ENCODE measurements at regions not wholly inside any gene's neighbourhood (a gene's known extent, or its start where the extent isn't known, plus 50 kb on each side); places are given as distances from the start of the nearest gene placed in this dataset.
"Not testable (repeated sequence)": the region's sequence is repeated elsewhere in the genome, so short reads cannot be mapped to it uniquely, and the experiment has no call there.

- Histone ChIP-seq H3K27me3 (ENCODE audit: control insufficient read depth in 2 of 2, insufficient read depth in 1 of 2, low read length in 1 of 2) (no peaks in the 10 kb centered on the region), H3K4me1 (ENCODE audit: control insufficient read depth in 2 of 2, insufficient read depth in 2 of 2, low read length in 2 of 2) (no peaks in the 10 kb centered on the region), H3K36me3 (ENCODE audit: control insufficient read depth in 2 of 2, insufficient read depth in 2 of 2, low read length in 1 of 2) (no peaks in the 10 kb centered on the region), H3K4me3 (ENCODE audit: low read length in 2 of 2) (no peak overlapping the region), H3K27ac (ENCODE audit: low read depth in 1 of 2, low read length in 1 of 2) (no peak overlapping the region), H3K9me3 (ENCODE audit: control insufficient read depth in 2 of 2, insufficient read depth in 1 of 2, low read length in 1 of 2) (no peaks in the 10 kb centered on the region)
- WGBS = 72% methylated on average over 1 of the region's 1 CpG
- no peak for DNase-seq (ENCODE audit: low read depth in 6 of 9, low spot score in 9 of 9)
These were observed 176.3 kb downstream of the C12orf75 start for GRCh38 chr12:105506678-105507310.

GRCh38 chr12:105507311-105508038 is 177.0 kb downstream of the C12orf75 start:
- H3K4me1 ChIP-seq (ENCODE audit: control insufficient read depth in 2 of 2, insufficient read depth in 2 of 2, low read length in 2 of 2) = no peaks in the 10 kb centered on the region
- H3K36me3 ChIP-seq (ENCODE audit: control insufficient read depth in 2 of 2, insufficient read depth in 2 of 2, low read length in 1 of 2) = no peaks in the 10 kb centered on the region
- no peaks in the 10 kb centered on the region for H3K27me3 ChIP-seq (ENCODE audit: control insufficient read depth in 2 of 2, insufficient read depth in 1 of 2, low read length in 1 of 2)
- WGBS = 93% methylated on average over 10 of the region's 10 CpGs
- H3K9me3 ChIP-seq (ENCODE audit: control insufficient read depth in 2 of 2, insufficient read depth in 1 of 2, low read length in 1 of 2) = no peaks in the 10 kb centered on the region
- no peak overlapping the region for H3K27ac ChIP-seq (ENCODE audit: low read depth in 1 of 2, low read length in 1 of 2)
- no peak overlapping the region for H3K4me3 ChIP-seq (ENCODE audit: low read length in 2 of 2)
- DNase-seq (ENCODE audit: low read depth in 6 of 9, low spot score in 9 of 9) = no peak

GRCh38 chr12:105508096-105508495 is 177.6 kb downstream of the C12orf75 start:
- H3K27ac ChIP-seq (ENCODE audit: low read depth in 1 of 2, low read length in 1 of 2) = no peak overlapping the region
- H3K4me3 ChIP-seq (ENCODE audit: low read length in 2 of 2) = no peak overlapping the region
- no peaks in the 10 kb centered on the region for H3K4me1 ChIP-seq (ENCODE audit: control insufficient read depth in 2 of 2, insufficient read depth in 2 of 2, low read length in 2 of 2)
- H3K36me3 ChIP-seq (ENCODE audit: control insufficient read depth in 2 of 2, insufficient read depth in 2 of 2, low read length in 1 of 2) = no peaks in the 10 kb centered on the region
- no peaks in the 10 kb centered on the region for H3K9me3 ChIP-seq (ENCODE audit: control insufficient read depth in 2 of 2, insufficient read depth in 1 of 2, low read length in 1 of 2)
- no peak for DNase-seq (ENCODE audit: low read depth in 6 of 9, low spot score in 9 of 9)
- WGBS = 95% methylated on average over 3 of the region's 3 CpGs
- no peaks in the 10 kb centered on the region for H3K27me3 ChIP-seq (ENCODE audit: control insufficient read depth in 2 of 2, insufficient read depth in 1 of 2, low read length in 1 of 2)

- no peaks in the 10 kb centered on the region for H3K27me3 ChIP-seq (ENCODE audit: control insufficient read depth in 2 of 2, insufficient read depth in 1 of 2, low read length in 1 of 2)
- H3K27ac ChIP-seq (ENCODE audit: low read depth in 1 of 2, low read length in 1 of 2) = no peak overlapping the region
- no peak overlapping the region for H3K4me3 ChIP-seq (ENCODE audit: low read length in 2 of 2)
- WGBS = 72% methylated on average over 3 of the region's 3 CpGs
- no peak for DNase-seq (ENCODE audit: low read depth in 6 of 9, low spot score in 9 of 9)
- H3K9me3 ChIP-seq (ENCODE audit: control insufficient read depth in 2 of 2, insufficient read depth in 1 of 2, low read length in 1 of 2) = no peaks in the 10 kb centered on the region
- H3K36me3 ChIP-seq (ENCODE audit: control insufficient read depth in 2 of 2, insufficient read depth in 2 of 2, low read length in 1 of 2) = no peaks in the 10 kb centered on the region
- no peaks in the 10 kb centered on the region for H3K4me1 ChIP-seq (ENCODE audit: control insufficient read depth in 2 of 2, insufficient read depth in 2 of 2, low read length in 2 of 2)
These were observed 180.0 kb downstream of the C12orf75 start for GRCh38 chr12:105510526-105510925.

GRCh38 chr12:105512861-105513260 is 182.4 kb downstream of the C12orf75 start:
- H3K9me3 ChIP-seq (ENCODE audit: control insufficient read depth in 2 of 2, insufficient read depth in 1 of 2, low read length in 1 of 2); H3K4me3 ChIP-seq (ENCODE audit: low read length in 2 of 2); H3K36me3 ChIP-seq (ENCODE audit: control insufficient read depth in 2 of 2, insufficient read depth in 2 of 2, low read length in 1 of 2); H3K27ac ChIP-seq (ENCODE audit: low read depth in 1 of 2, low read length in 1 of 2); DNase-seq (ENCODE audit: low read depth in 6 of 9, low spot score in 9 of 9); H3K27me3 ChIP-seq (ENCODE audit: control insufficient read depth in 2 of 2, insufficient read depth in 1 of 2, low read length in 1 of 2); H3K4me1 ChIP-seq (ENCODE audit: control insufficient read depth in 2 of 2, insufficient read depth in 2 of 2, low read length in 2 of 2): not testable (repeated sequence)
- 78% methylated on average over 4 of the region's 4 CpGs for WGBS

GRCh38 chr12:105522166-105522825 is 191.8 kb downstream of the C12orf75 start:
- Histone ChIP-seq H3K9me3 (ENCODE audit: control insufficient read depth in 2 of 2, insufficient read depth in 1 of 2, low read length in 1 of 2) (no peaks in the 10 kb centered on the region), H3K36me3 (ENCODE audit: control insufficient read depth in 2 of 2, insufficient read depth in 2 of 2, low read length in 1 of 2) (no peaks in the 10 kb centered on the region), H3K4me3 (ENCODE audit: low read length in 2 of 2) (no peak overlapping the region), H3K27me3 (ENCODE audit: control insufficient read depth in 2 of 2, insufficient read depth in 1 of 2, low read length in 1 of 2) (no peaks in the 10 kb centered on the region), H3K27ac (ENCODE audit: low read depth in 1 of 2, low read length in 1 of 2) (no peak overlapping the region), H3K4me1 (ENCODE audit: control insufficient read depth in 2 of 2, insufficient read depth in 2 of 2, low read length in 2 of 2) (no peaks in the 10 kb centered on the region)
- WGBS = 93% methylated on average over 4 of the region's 4 CpGs
- no peak for DNase-seq (ENCODE audit: low read depth in 6 of 9, low spot score in 9 of 9)

GRCh38 chr12:105523164-105524057 is 192.9 kb downstream of the C12orf75 start:
- H3K27ac ChIP-seq (ENCODE audit: low read depth in 1 of 2, low read length in 1 of 2) = no peak overlapping the region
- H3K4me1 ChIP-seq (ENCODE audit: control insufficient read depth in 2 of 2, insufficient read depth in 2 of 2, low read length in 2 of 2) = no peaks in the 10 kb centered on the region
- no peak overlapping the region for H3K4me3 ChIP-seq (ENCODE audit: low read length in 2 of 2)
- no peaks in the 10 kb centered on the region for H3K27me3 ChIP-seq (ENCODE audit: control insufficient read depth in 2 of 2, insufficient read depth in 1 of 2, low read length in 1 of 2)
- WGBS = 67% methylated on average over 16 of the region's 16 CpGs
- no peak for DNase-seq (ENCODE audit: low read depth in 6 of 9, low spot score in 9 of 9)
- no peaks in the 10 kb centered on the region for H3K9me3 ChIP-seq (ENCODE audit: control insufficient read depth in 2 of 2, insufficient read depth in 1 of 2, low read length in 1 of 2)
- H3K36me3 ChIP-seq (ENCODE audit: control insufficient read depth in 2 of 2, insufficient read depth in 2 of 2, low read length in 1 of 2) = no peaks in the 10 kb centered on the region

GRCh38 chr12:105524961-105525360 is 194.5 kb downstream of the C12orf75 start:
- H3K4me1 ChIP-seq (ENCODE audit: control insufficient read depth in 2 of 2, insufficient read depth in 2 of 2, low read length in 2 of 2) = no peaks in the 10 kb centered on the region
- 46% methylated on average over 2 of the region's 2 CpGs for WGBS
- no peaks in the 10 kb centered on the region for H3K36me3 ChIP-seq (ENCODE audit: control insufficient read depth in 2 of 2, insufficient read depth in 2 of 2, low read length in 1 of 2)
- no peaks in the 10 kb centered on the region for H3K9me3 ChIP-seq (ENCODE audit: control insufficient read depth in 2 of 2, insufficient read depth in 1 of 2, low read length in 1 of 2)
- no peak overlapping the region for H3K27ac ChIP-seq (ENCODE audit: low read depth in 1 of 2, low read length in 1 of 2)
- no peak for DNase-seq (ENCODE audit: low read depth in 6 of 9, low spot score in 9 of 9)
- no peak overlapping the region for H3K4me3 ChIP-seq (ENCODE audit: low read length in 2 of 2)
- no peaks in the 10 kb centered on the region for H3K27me3 ChIP-seq (ENCODE audit: control insufficient read depth in 2 of 2, insufficient read depth in 1 of 2, low read length in 1 of 2)
